Right lobe of liver (tissue), 4 donors: ENCODE measurements at regions not wholly inside any gene's neighbourhood (a gene's known extent, or its start where the extent isn't known, plus 50 kb on each side); places are given as distances from the start of the nearest gene placed in this dataset.
"Not testable (repeated sequence)": the region's sequence is repeated elsewhere in the genome, so short reads cannot be mapped to it uniquely, and the experiment has no call there.

Experiments
- POLR2A ChIP-seq: fragments of 450-650 bp; IDR thresholded peaks from one replicate; pipeline ENCODE4 v1.6.1; 2017; ENCODE audit warnings: antibody characterized with exemption, mild to moderate bottlenecking
- TF ChIP-seq, protein P1 (sequence below), 4 donors: fragments of 200-600 bp in 3 of 4; fragments of 450-650 bp in 1 of 4; IDR thresholded peaks; one replicate each; pipeline versions ENCODE4 v1.5.1 to v1.8.0; 2016 to 2022; ENCODE audit warnings: antibody characterized with exemption in 4 of 4, mild to moderate bottlenecking in 2 of 4
- donor health status: DM: no; HTN: no; CAD: no.
- donor health status: DM: no; HTN: no; CAD: no.
- donor health status: DM: no; HTN: yes; CAD: no.

GRCh38 chr4:137827945-137828344, 295.7 kb upstream of the PCDH18 start:
- TF ChIP-seq, protein P1, sequence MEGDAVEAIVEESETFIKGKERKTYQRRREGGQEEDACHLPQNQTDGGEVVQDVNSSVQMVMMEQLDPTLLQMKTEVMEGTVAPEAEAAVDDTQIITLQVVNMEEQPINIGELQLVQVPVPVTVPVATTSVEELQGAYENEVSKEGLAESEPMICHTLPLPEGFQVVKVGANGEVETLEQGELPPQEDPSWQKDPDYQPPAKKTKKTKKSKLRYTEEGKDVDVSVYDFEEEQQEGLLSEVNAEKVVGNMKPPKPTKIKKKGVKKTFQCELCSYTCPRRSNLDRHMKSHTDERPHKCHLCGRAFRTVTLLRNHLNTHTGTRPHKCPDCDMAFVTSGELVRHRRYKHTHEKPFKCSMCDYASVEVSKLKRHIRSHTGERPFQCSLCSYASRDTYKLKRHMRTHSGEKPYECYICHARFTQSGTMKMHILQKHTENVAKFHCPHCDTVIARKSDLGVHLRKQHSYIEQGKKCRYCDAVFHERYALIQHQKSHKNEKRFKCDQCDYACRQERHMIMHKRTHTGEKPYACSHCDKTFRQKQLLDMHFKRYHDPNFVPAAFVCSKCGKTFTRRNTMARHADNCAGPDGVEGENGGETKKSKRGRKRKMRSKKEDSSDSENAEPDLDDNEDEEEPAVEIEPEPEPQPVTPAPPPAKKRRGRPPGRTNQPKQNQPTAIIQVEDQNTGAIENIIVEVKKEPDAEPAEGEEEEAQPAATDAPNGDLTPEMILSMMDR (IDR thresholded peaks at IDR 0.05): not testable (repeated sequence)
- not testable (repeated sequence) for TF ChIP-seq POLR2A
